ENCODE measurements at regions not wholly inside any gene's neighbourhood (a gene's known extent, or its start where the extent isn't known, plus 50 kb on each side); places are given as distances from the start of the nearest gene placed in this dataset.

- H3K27ac ChIP-seq, result no peak overlapping the region
- H3K9me3 ChIP-seq, result no peaks in the 10 kb centered on the region
- TF ChIP-seq POLR2AphosphoS5 (IDR thresholded peaks at IDR 0.05) (no peak), CTCF (IDR thresholded peaks at IDR 0.05) (no peak), EP300 (IDR thresholded peaks at IDR 0.05) (no peak), POLR2A (IDR thresholded peaks at IDR 0.05) (no peak)
- no peak overlapping the region for H3K4me3 ChIP-seq
- H3K36me3 ChIP-seq, result no peaks in the 10 kb centered on the region
- no peaks in the 10 kb centered on the region for H3K4me1 ChIP-seq
- 77 to 83% methylated on average over 4 of the region's 4 CpGs for WGBS, 2 donors
- ATAC-seq (ENCODE audit: low FRiP score in 2 of 2) (no peak), DNase-seq (no peak)
- no peaks in the 10 kb centered on the region for H3K27me3 ChIP-seq
Measured at GRCh38 chr5:173530547-173530946, 85.9 kb downstream of the BOD1 start.

GRCh38 chr5:173529861-173530260 lies 86.6 kb downstream of the BOD1 start:
- Histone ChIP-seq H3K27ac (no peak overlapping the region), H3K4me1 (no peaks in the 10 kb centered on the region), H3K9me3 (no peaks in the 10 kb centered on the region), H3K36me3 (no peaks in the 10 kb centered on the region), H3K27me3 (no peaks in the 10 kb centered on the region), H3K4me3 (no peak overlapping the region)
- TF ChIP-seq POLR2A (IDR thresholded peaks at IDR 0.05) (no peak), POLR2AphosphoS5 (IDR thresholded peaks at IDR 0.05) (no peak), EP300 (IDR thresholded peaks at IDR 0.05) (no peak), CTCF (IDR thresholded peaks at IDR 0.05) (no peak)
- ATAC-seq (ENCODE audit: low FRiP score in 2 of 2) (no peak), DNase-seq (no peak)
- 85 to 93% methylated on average over 3 of the region's 3 CpGs for WGBS, 2 donors

GRCh38 chr5:173527671-173528070 lies 88.8 kb downstream of the BOD1 start:
- 83 to 92% methylated on average over 7 to 9 of the region's 9 CpGs for WGBS, 2 donors
- no peaks in the 10 kb centered on the region for H3K27me3 ChIP-seq

GRCh38 chr5:173524136-173524535 lies 92.3 kb downstream of the BOD1 start:
- Histone ChIP-seq H3K4me1 (no peaks in the 10 kb centered on the region), H3K9me3 (no peaks in the 10 kb centered on the region), H3K27ac (no peak overlapping the region), H3K36me3 (no peaks in the 10 kb centered on the region), H3K27me3 (no peaks in the 10 kb centered on the region), H3K4me3 (no peak overlapping the region)
- ATAC-seq (ENCODE audit: low FRiP score in 2 of 2) (no peak), DNase-seq (no peak)
- WGBS, 2 donors, result 71 to 74% methylated on average over 3 of the region's 3 CpGs
- TF ChIP-seq EP300 (IDR thresholded peaks at IDR 0.05), result no peak
- TF ChIP-seq CTCF (IDR thresholded peaks at IDR 0.05), result no peak
- TF ChIP-seq POLR2A (IDR thresholded peaks at IDR 0.05), result no peak
- no peak for TF ChIP-seq POLR2AphosphoS5 (IDR thresholded peaks at IDR 0.05)

More at GRCh38 chr5:173527671-173528070, 88.8 kb downstream of the BOD1 start:
- Histone ChIP-seq H3K4me3 (no peak overlapping the region), H3K4me1 (no peaks in the 10 kb centered on the region), H3K36me3 (no peaks in the 10 kb centered on the region), H3K9me3 (no peaks in the 10 kb centered on the region), H3K27ac (no peak overlapping the region)
- DNase-seq, result peak in 1 of 2 donors; percentile 32
- ATAC-seq (ENCODE audit: low FRiP score in 2 of 2), result no peak
- TF ChIP-seq POLR2AphosphoS5 (IDR thresholded peaks at IDR 0.05), result no peak
- TF ChIP-seq EP300 (IDR thresholded peaks at IDR 0.05), result no peak
- no peak for TF ChIP-seq POLR2A (IDR thresholded peaks at IDR 0.05)
- no peak for TF ChIP-seq CTCF (IDR thresholded peaks at IDR 0.05)

- Histone ChIP-seq H3K9me3 (no peaks in the 10 kb centered on the region), H3K36me3 (no peaks in the 10 kb centered on the region), H3K27me3 (no peaks in the 10 kb centered on the region), H3K4me3 (no peak overlapping the region), H3K27ac (no peak overlapping the region), H3K4me1 (no peaks in the 10 kb centered on the region)
- ATAC-seq (ENCODE audit: low FRiP score in 2 of 2) (no peak), DNase-seq (no peak)
- WGBS, 2 donors, result 58 to 64% methylated on average over 2 of the region's 2 CpGs
- TF ChIP-seq CTCF (IDR thresholded peaks at IDR 0.05) (no peak), EP300 (IDR thresholded peaks at IDR 0.05) (no peak), POLR2AphosphoS5 (IDR thresholded peaks at IDR 0.05) (no peak), POLR2A (IDR thresholded peaks at IDR 0.05) (no peak)
Measured at GRCh38 chr5:173523388-173523787, 93.1 kb downstream of the BOD1 start.
